HCT116 (cell line): ENCODE measurements at regions not wholly inside any gene's neighbourhood (a gene's known extent, or its start where the extent isn't known, plus 50 kb on each side); places are given as distances from the start of the nearest gene placed in this dataset.
"Not testable (repeated sequence)": the region's sequence is repeated elsewhere in the genome, so short reads cannot be mapped to it uniquely, and the experiment has no call there.

Source experiments
- ATAC-seq: fragments of 200-7000 bp; cut with Tn5 transposase; 2 replicates; pipeline ENCODE4 v1.9.1; 2020; ENCODE audit warnings: mild to moderate bottlenecking, moderate library complexity
- BruUV-seq: library from RNA; stranded (reverse); fragments of 400-500 nt; replicated peaks from 2 replicates; lab custom pipeline; 2021; lab: Mats Ljungman, UMichigan
- CTCF ChIA-PET: fragments of 300-600 bp; sonication (Branson Sonifier 250); formaldehyde crosslinking; loops from one replicate; lab custom pipeline; 2021; ENCODE audit warnings: antibody characterized with exemption; lab: Charles Lee
- POLR2A ChIA-PET: fragments of 300-600, 350-600 bp; sonication (Branson Sonifier 250); formaldehyde crosslinking; loops from one replicate; lab custom pipeline; 2021; ENCODE audit warnings: antibody characterized with exemption; lab: Charles Lee
- RAD21 ChIA-PET, 2 experiments: fragments of 300-600 bp; sonication (Branson Sonifier 250); formaldehyde crosslinking; loops; one replicate each; lab custom pipeline; 2023; ENCODE audit warnings: low total read pairs in 2 of 2; ENCODE audit not compliant: uncharacterized antibody in 2 of 2, unreplicated experiment in 2 of 2, low non-redundant PET in 1 of 2; lab: Charles Lee
- DNase-seq: peaks from one replicate; pipeline ENCODE4 v3.0.0-alpha.2; 2010; ENCODE audit warnings: low read depth, low spot score
- H2AFZ ChIP-seq: fragments of 200-600 bp; shearing (Covaris generic), sonication (generic); 2 replicates; pipeline ENCODE4 v1.6.1; 2017; ENCODE audit warnings: low read depth, mixed run types, mixed read lengths, antibody characterized with exemption, low read length; ENCODE audit not compliant: poor library complexity, severe bottlenecking
- H3K27ac ChIP-seq: 2 replicates; pipeline ENCODE4 v1.5.1; 2012; ENCODE audit warnings: low read depth, low read length
- H3K27me3 ChIP-seq: fragments of 200-600 bp; sonication (generic); 2 replicates; pipeline ENCODE4 v1.6.1; 2016; ENCODE audit warnings: mixed run types, low read length, mixed read lengths; ENCODE audit not compliant: insufficient read depth
- H3K36me3 ChIP-seq, 2 experiments: fragments of 200-500 bp in 1 of 2; fragments of 200-600 bp in 1 of 2; sonication (Bioruptor generic) in 1 of 2; sonication (generic) in 1 of 2; 2 replicates each; pipeline versions ENCODE4 v1.5.1 to v1.6.1; 2014 to 2016; ENCODE audit warnings: low read length in 2 of 2, inconsistent platforms in 1 of 2, mixed read lengths in 1 of 2, mixed run types in 1 of 2; ENCODE audit not compliant: insufficient read depth in 2 of 2, control insufficient read depth in 1 of 2
- H3K4me1 ChIP-seq, 2 experiments: fragments of 200-600 bp in 1 of 2; sonication (generic) in 1 of 2; 2 replicates each; pipeline versions ENCODE4 v1.5.1 to v1.6.1; 2012 to 2017; ENCODE audit warnings: low read length in 2 of 2, inconsistent platforms in 1 of 2, mild to moderate bottlenecking in 1 of 2, mixed read lengths in 1 of 2, mixed run types in 1 of 2, moderate library complexity in 1 of 2; ENCODE audit not compliant: insufficient read depth in 2 of 2, control insufficient read depth in 1 of 2
- H3K4me2 ChIP-seq: fragments of 200-600 bp; sonication (generic); 2 replicates; pipeline ENCODE4 v1.6.1; 2017; ENCODE audit warnings: mixed run types, low read length, mixed read lengths
- H3K4me3 ChIP-seq, 2 experiments: fragments of 200-600 bp in 1 of 2; sonication (generic) in 1 of 2; replicated peaks in 1 of 2; 2 replicates each; pipeline ENCODE4 v1.5.1; 2011 to 2016; ENCODE audit warnings: low read length in 2 of 2, control low read depth in 1 of 2, low read depth in 1 of 2, mild to moderate bottlenecking in 1 of 2, mixed read lengths in 1 of 2, mixed run types in 1 of 2
- H3K79me2 ChIP-seq: fragments of 200-600 bp; sonication (generic); 2 replicates; pipeline ENCODE4 v1.6.1; 2017; ENCODE audit warnings: mild to moderate bottlenecking, mixed run types, low read length, moderate library complexity, mixed read lengths; ENCODE audit not compliant: insufficient read depth
- H3K9ac ChIP-seq: fragments of 200-600 bp; sonication (generic); 2 replicates; pipeline ENCODE4 v1.6.1; 2016; ENCODE audit warnings: low read length, mixed read lengths
- H3K9me2 ChIP-seq: fragments of 200-600 bp; sonication (generic), shearing (Covaris generic); 2 replicates; pipeline ENCODE4 v1.6.1; 2017; ENCODE audit warnings: mixed run types, mild to moderate bottlenecking, moderate library complexity; ENCODE audit not compliant: insufficient read depth
- H3K9me3 ChIP-seq, 2 experiments: fragments of 200-500 bp in 1 of 2; fragments of 200-600 bp in 1 of 2; sonication (Bioruptor generic) in 1 of 2; sonication (generic) in 1 of 2; 2 replicates each; pipeline ENCODE4 v1.6.1; 2014 to 2017; ENCODE audit warnings: low read length in 2 of 2, mixed read lengths in 2 of 2, inconsistent platforms in 1 of 2, low read depth in 1 of 2, mild to moderate bottlenecking in 1 of 2, mixed run types in 1 of 2, moderate library complexity in 1 of 2; ENCODE audit not compliant: control insufficient read depth in 1 of 2, insufficient read depth in 1 of 2
- H4K20me1 ChIP-seq: fragments of 200-600 bp; sonication (generic), shearing (Covaris generic); 2 replicates; pipeline ENCODE4 v1.6.1; 2017; ENCODE audit warnings: mixed run types, mild to moderate bottlenecking, moderate library complexity; ENCODE audit not compliant: insufficient read depth
- CBX3 ChIP-seq: IDR thresholded peaks from 2 replicates; pipeline ENCODE4 v1.6.1; 2012; ENCODE audit warnings: low read depth
- SRF ChIP-seq: IDR thresholded peaks from 2 replicates; pipeline ENCODE4 v1.6.1; 2012; ENCODE audit warnings: low read depth
- intact Hi-C: fragments of 100-400 bp; cut with micrococcal nuclease; formaldehyde crosslinking; loops from 2 replicates; pipeline ENCODE4 v1.10.0; 2022
- TF ChIP-seq, protein P1 (sequence below), 3 experiments: fragments of 200-600 bp in 1 of 3; sonication (generic) in 1 of 3; IDR thresholded peaks in 2 of 3; conservative IDR thresholded peaks in 1 of 3; 2 replicates each; pipeline ENCODE4 v1.5.1; 2012 to 2017; ENCODE audit warnings: low read depth in 2 of 3, low read length in 2 of 3, antibody characterized with exemption in 1 of 3, borderline replicate concordance in 1 of 3, control low read depth in 1 of 3, mild to moderate bottlenecking in 1 of 3, mixed read lengths in 1 of 3, mixed run types in 1 of 3, moderate library complexity in 1 of 3; ENCODE audit not compliant: insufficient read depth in 1 of 3

DNA sequence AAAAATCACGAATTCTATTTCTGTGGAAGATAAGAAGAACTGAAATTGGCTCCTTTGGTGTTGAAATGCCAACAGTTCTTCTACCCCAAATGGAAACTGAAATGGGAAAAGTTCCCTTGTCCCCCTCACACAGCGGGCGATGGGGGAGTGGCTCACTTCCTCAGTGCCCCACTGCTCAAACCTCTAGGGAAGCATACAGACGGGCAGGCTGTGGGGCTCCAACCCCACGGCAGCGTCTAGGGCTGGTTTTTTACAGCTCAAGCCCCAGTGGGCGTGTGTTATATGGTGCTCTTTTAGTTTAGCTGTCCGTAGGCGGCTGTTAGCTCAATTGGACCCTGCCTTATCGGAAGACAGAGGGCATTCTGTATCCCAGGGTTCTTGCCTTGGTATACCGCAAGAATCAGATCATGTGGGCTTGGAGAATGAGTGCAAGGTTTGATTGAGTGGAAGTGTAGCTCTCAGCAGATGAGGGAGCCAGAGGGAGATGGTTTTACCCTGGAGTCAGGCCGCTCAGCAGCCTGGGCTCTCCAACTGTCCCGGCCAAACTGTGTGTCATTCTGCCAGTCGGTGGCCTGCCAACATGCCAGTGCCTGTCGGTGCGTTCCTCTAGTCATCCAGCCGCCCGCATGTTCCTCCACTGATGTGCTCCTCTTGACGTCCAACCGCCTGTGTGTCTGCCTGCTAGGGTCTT lies 166.3 kb upstream of the ZNF608 start:
- Histone ChIP-seq H3K4me3 (no peak overlapping the region), H2AFZ (no peak overlapping the region), H3K36me3 (no peaks in the 10 kb centered on the region), H3K79me2 (no peaks in the 10 kb centered on the region), H3K4me2 (no peak overlapping the region), H4K20me1 (no peaks in the 10 kb centered on the region), H3K9ac (no peak overlapping the region), H3K9me2 (no peaks in the 10 kb centered on the region), H3K27me3 (no peaks in the 10 kb centered on the region), H3K4me1 (0 out of 4 replicates have a peak, but pooled peaks cover 0 to 3% of the 10 kb centered on the region in 2 experiments), H3K27ac (no peak overlapping the region), H3K9me3 (no peaks in the 10 kb centered on the region)
- CTCF ChIA-PET: no interaction called here
- intact Hi-C loops: no loop called here
- POLR2A ChIA-PET: no interaction called here
- RAD21 ChIA-PET: no interaction called here
- BruUV-seq: no TSS peak
- TF ChIP-seq CBX3: no peak
- no peak for TF ChIP-seq SRF
- no peak for DNase-seq
- no peak for ATAC-seq

DNA sequence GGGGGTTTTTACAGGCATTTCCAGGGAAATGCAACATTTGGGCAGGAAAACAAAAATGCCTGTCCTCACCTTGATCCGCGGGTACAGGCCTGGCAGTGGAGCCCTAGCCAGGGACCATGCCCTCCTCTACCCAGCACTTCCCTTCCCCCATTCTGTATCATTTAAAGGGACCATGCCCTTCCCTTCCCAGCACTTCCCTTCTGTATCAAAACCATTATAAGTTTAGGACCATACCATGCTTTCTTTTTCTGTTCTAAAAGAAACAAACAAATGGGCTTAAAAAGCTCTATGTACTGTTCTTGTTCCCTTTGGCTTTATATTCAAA lies 166.9 kb upstream of the ZNF608 start:
- H3K27me3 ChIP-seq: no peaks in the 10 kb centered on the region
- H3K27ac ChIP-seq: no peak overlapping the region
- DNase-seq (no peak), ATAC-seq (no peak)
- H3K9me2 ChIP-seq: no peaks in the 10 kb centered on the region
- intact Hi-C loops: no loop called here
- POLR2A ChIA-PET: no interaction called here
- H3K4me3 ChIP-seq: no peak overlapping the region
- no peak overlapping the region for H2AFZ ChIP-seq
- no peaks in the 10 kb centered on the region for H3K9me3 ChIP-seq
- RAD21 ChIA-PET: no interaction called here
- H3K36me3 ChIP-seq: no peaks in the 10 kb centered on the region
- no peaks in the 10 kb centered on the region for H4K20me1 ChIP-seq
- H3K79me2 ChIP-seq: no peaks in the 10 kb centered on the region
- no peak overlapping the region for H3K4me2 ChIP-seq
- no TSS peak for BruUV-seq
- TF ChIP-seq, protein P1, sequence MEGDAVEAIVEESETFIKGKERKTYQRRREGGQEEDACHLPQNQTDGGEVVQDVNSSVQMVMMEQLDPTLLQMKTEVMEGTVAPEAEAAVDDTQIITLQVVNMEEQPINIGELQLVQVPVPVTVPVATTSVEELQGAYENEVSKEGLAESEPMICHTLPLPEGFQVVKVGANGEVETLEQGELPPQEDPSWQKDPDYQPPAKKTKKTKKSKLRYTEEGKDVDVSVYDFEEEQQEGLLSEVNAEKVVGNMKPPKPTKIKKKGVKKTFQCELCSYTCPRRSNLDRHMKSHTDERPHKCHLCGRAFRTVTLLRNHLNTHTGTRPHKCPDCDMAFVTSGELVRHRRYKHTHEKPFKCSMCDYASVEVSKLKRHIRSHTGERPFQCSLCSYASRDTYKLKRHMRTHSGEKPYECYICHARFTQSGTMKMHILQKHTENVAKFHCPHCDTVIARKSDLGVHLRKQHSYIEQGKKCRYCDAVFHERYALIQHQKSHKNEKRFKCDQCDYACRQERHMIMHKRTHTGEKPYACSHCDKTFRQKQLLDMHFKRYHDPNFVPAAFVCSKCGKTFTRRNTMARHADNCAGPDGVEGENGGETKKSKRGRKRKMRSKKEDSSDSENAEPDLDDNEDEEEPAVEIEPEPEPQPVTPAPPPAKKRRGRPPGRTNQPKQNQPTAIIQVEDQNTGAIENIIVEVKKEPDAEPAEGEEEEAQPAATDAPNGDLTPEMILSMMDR (IDR thresholded peaks at IDR 0.05 in 2 of 3, conservative IDR thresholded peaks at IDR 0.05 in 1 of 3; ENCODE audit: borderline replicate concordance in 1 of 3, insufficient read depth in 1 of 3, low read depth in 2 of 3, low read length in 2 of 3): no peak
- TF ChIP-seq, all 23 proteins: peak for 0
- CTCF ChIA-PET: no interaction called here
- Histone ChIP-seq H3K4me1 (0 out of 4 replicates have a peak, but pooled peaks cover 0 to 3% of the 10 kb centered on the region in 2 experiments), H3K9ac (no peak overlapping the region)

DNA sequence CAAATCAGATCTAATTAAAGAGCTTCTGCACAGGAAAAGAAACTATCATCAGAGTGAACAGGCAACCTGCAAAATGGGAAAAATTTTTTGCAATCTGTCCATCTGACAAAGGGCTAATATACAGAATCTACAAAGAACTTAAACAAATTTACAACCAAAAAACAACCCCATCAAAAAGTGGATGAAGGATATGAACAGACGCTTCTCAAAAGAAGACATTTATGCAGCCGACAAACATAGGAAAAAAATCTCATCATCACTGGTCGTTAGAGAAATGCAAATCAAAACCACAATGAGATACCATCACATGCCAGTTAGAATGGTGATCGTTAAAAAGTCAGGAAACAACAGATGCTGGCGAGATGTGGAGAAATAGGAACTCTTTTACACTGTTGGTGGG lies 169.9 kb upstream of the ZNF608 start:
- POLR2A ChIA-PET, H2AFZ ChIP-seq, H3K79me2 ChIP-seq, H3K4me1 ChIP-seq, DNase-seq, RAD21 ChIA-PET, H3K9me2 ChIP-seq, CTCF ChIA-PET, ATAC-seq, intact Hi-C loops, H3K36me3 ChIP-seq, H3K4me2 ChIP-seq, BruUV-seq, H3K4me3 ChIP-seq, H3K9me3 ChIP-seq, H3K27ac ChIP-seq, H4K20me1 ChIP-seq, H3K9ac ChIP-seq, H3K27me3 ChIP-seq: not testable (repeated sequence)
